Osteocyte (in vitro differentiated cells): ENCODE measurements at regions not wholly inside any gene's neighbourhood (a gene's known extent, or its start where the extent isn't known, plus 50 kb on each side); places are given as distances from the start of the nearest gene placed in this dataset.

Experiments
- DNase-seq: peaks from one replicate; pipeline ENCODE4 v3.0.0; 2021; ENCODE audit warnings: mixed read lengths; ENCODE audit not compliant: unreplicated experiment; ENCODE audit errors: extremely low spot score
- H3K27ac Mint-ChIP-seq: one replicate; pipeline ENCODE4 v1.8.0; 2021; ENCODE audit warnings: mild to moderate bottlenecking, mixed read lengths; ENCODE audit not compliant: unreplicated experiment
- H3K27me3 Mint-ChIP-seq: one replicate; pipeline ENCODE4 v1.8.0; 2021; ENCODE audit warnings: mixed read lengths; ENCODE audit not compliant: unreplicated experiment
- H3K36me3 Mint-ChIP-seq: one replicate; pipeline ENCODE4 v1.8.0; 2021; ENCODE audit warnings: mixed read lengths; ENCODE audit not compliant: unreplicated experiment
- H3K4me1 Mint-ChIP-seq: one replicate; pipeline ENCODE4 v1.8.0; 2021; ENCODE audit warnings: mixed read lengths; ENCODE audit not compliant: unreplicated experiment
- H3K4me3 Mint-ChIP-seq: one replicate; pipeline ENCODE4 v1.8.0; 2021; ENCODE audit warnings: mild to moderate bottlenecking, moderate library complexity, mixed read lengths; ENCODE audit not compliant: unreplicated experiment
- H3K9me3 Mint-ChIP-seq: one replicate; pipeline ENCODE4 v1.8.0; 2021; ENCODE audit warnings: mixed read lengths; ENCODE audit not compliant: unreplicated experiment
- TF ChIP-seq, protein P1 (sequence below): fragments of 200-600 bp; sonication (generic); IDR thresholded peaks from 2 replicates; pipeline ENCODE4 v1.5.0; 2021; ENCODE audit warnings: antibody characterized with exemption, mild to moderate bottlenecking, moderate library complexity

DNA sequence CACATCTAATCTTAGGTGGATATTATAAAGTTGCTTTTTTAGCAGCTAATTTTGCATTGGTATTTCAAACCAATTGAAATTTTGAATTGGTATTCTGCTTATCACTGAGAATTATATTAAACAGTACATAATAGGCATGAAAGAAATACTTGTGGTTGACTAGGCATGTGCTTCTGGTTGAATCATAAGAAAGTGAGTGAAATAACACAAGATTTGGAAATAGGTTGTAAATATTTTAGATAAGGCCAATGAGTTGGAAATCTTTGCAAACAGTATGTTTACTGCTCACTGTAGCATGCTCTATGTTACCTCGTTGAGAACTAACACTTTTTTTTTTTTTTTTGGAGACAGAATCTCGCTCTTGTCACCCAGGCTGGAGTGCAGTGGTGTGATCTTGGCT, 66.8 kb upstream of the RFC3 start:
- no peak for DNase-seq
- H3K36me3 Mint-ChIP-seq: no peaks in the 10 kb centered on the region

DNA sequence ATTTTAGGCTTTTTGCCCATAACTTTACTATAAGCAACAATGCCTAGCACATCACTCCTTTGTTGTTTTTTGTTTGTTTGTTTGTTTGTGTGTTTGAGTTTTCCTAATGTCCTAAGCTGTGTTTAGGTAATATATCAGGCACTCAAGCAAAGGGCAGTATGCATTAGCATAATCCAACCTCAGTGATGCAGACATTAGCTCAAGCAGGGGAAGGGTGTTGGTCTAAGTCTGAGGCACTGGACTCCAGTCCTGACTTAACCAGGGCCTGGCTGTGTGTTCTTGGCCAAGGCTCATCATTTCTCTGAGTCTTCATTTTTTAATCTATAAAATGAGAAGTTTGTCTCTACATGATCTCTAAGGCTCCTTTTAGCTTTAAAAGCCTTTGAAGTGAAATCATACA, 65.9 kb upstream of the RFC3 start:
- H3K36me3 Mint-ChIP-seq: no peaks in the 10 kb centered on the region
- H3K4me3 Mint-ChIP-seq: no peak overlapping the region
- H3K4me1 Mint-ChIP-seq: no peaks in the 10 kb centered on the region
- no peak overlapping the region for H3K27ac Mint-ChIP-seq
- no peaks in the 10 kb centered on the region for H3K9me3 Mint-ChIP-seq
- TF ChIP-seq, protein P1, sequence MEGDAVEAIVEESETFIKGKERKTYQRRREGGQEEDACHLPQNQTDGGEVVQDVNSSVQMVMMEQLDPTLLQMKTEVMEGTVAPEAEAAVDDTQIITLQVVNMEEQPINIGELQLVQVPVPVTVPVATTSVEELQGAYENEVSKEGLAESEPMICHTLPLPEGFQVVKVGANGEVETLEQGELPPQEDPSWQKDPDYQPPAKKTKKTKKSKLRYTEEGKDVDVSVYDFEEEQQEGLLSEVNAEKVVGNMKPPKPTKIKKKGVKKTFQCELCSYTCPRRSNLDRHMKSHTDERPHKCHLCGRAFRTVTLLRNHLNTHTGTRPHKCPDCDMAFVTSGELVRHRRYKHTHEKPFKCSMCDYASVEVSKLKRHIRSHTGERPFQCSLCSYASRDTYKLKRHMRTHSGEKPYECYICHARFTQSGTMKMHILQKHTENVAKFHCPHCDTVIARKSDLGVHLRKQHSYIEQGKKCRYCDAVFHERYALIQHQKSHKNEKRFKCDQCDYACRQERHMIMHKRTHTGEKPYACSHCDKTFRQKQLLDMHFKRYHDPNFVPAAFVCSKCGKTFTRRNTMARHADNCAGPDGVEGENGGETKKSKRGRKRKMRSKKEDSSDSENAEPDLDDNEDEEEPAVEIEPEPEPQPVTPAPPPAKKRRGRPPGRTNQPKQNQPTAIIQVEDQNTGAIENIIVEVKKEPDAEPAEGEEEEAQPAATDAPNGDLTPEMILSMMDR: no peak
- DNase-seq: no peak
- peaks cover 3% of the 10 kb centered on the region for H3K27me3 Mint-ChIP-seq

More for the DNA sequence above, 66.8 kb upstream of the RFC3 start:
- no peak overlapping the region for H3K4me3 Mint-ChIP-seq
- H3K9me3 Mint-ChIP-seq: no peaks in the 10 kb centered on the region
- peaks cover 3% of the 10 kb centered on the region for H3K27me3 Mint-ChIP-seq
- no peak overlapping the region for H3K27ac Mint-ChIP-seq
- TF ChIP-seq, protein P1: no peak
- no peaks in the 10 kb centered on the region for H3K4me1 Mint-ChIP-seq

DNA sequence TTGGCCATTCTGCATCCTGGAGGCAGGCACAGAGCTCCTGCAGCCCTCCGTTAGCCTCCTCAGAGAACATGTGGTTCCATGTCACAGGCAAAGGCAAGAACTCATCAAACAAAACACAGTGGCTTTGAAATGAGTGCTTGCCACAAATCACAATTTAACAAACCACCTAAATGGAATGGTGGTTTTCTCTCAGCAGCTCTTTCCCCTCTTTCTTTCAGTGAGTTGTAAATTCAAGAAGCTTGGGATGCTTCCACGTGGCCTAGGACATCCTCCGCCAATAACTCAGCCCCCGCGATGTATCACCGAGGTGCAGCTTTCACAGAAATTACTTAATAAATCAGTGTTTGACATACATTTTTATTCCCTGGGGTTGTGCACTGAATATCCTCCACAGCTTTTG, 65.4 kb upstream of the RFC3 start:
- Mint-ChIP-seq H3K4me3 (no peak overlapping the region), H3K27ac (no peak overlapping the region), H3K36me3 (no peaks in the 10 kb centered on the region), H3K4me1 (no peaks in the 10 kb centered on the region), H3K9me3 (no peaks in the 10 kb centered on the region), H3K27me3 (peaks cover 3% of the 10 kb centered on the region)
- DNase-seq: no peak
- TF ChIP-seq, protein P1: no peak

DNA sequence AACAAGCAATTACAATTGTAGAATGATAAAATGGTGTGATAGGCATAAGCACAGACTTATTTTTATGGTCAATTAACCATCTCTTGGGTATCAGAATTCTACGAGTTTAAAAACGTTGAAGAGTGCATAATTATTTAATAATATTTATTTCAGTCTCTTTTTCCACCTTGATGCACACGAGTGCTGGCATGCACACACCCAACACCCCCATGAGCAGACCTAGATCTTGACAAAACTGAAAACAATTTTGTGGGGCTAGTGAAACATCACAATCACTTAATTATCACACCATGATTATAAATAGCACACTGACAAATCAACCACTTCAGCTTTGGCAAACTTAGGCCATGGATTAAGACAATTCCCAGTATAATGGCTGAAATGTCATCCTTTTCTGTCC, 61.0 kb upstream of the RFC3 start:
- TF ChIP-seq, protein P1: no peak
- Mint-ChIP-seq H3K4me1 (peaks cover 5% of the 10 kb centered on the region), H3K4me3 (no peak overlapping the region), H3K27me3 (peaks cover 3% of the 10 kb centered on the region), H3K36me3 (no peaks in the 10 kb centered on the region), H3K9me3 (no peaks in the 10 kb centered on the region), H3K27ac (no peak overlapping the region)
- no peak for DNase-seq

DNA sequence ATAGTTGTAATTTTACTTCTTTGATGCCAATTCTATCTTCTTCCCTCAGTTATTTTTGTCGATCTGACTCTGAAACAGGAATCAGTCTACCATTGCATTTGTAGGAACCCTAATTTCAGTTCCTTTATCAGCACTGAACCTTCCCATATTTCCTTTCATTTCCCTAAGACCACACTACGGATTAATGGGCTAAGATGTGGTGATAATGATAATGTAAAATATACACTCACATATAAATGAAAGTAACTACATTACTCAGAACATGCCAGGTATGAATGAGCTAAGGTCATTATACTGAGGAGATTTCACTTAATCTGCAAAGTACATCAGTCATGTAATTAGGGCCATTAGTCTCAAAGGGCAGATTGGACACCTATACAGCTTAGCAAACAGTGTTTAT, 60.2 kb upstream of the RFC3 start:
- Mint-ChIP-seq H3K27ac (no peak overlapping the region), H3K9me3 (no peaks in the 10 kb centered on the region), H3K27me3 (peaks cover 2% of the 10 kb centered on the region), H3K36me3 (no peaks in the 10 kb centered on the region), H3K4me3 (no peak overlapping the region), H3K4me1 (peaks cover 6% of the 10 kb centered on the region)
- no peak for DNase-seq
- TF ChIP-seq, protein P1: no peak
